Spinal cord (tissue), 9 donors: ENCODE measurements at regions not wholly inside any gene's neighbourhood (a gene's known extent, or its start where the extent isn't known, plus 50 kb on each side); places are given as distances from the start of the nearest gene placed in this dataset.
"Not testable (repeated sequence)": the region's sequence is repeated elsewhere in the genome, so short reads cannot be mapped to it uniquely, and the experiment has no call there.

ENCODE experiments used
- DNase-seq, 6 donors: peaks; one replicate each; pipeline versions ENCODE4 v3.0.0 to v3.0.0-alpha.2; 2013 to 2015; ENCODE audit warnings: low spot score in 6 of 6, low read depth in 4 of 6
- H3K27ac ChIP-seq: one replicate; pipeline ENCODE4 v1.5.1; 2013; ENCODE audit warnings: low read depth, low read length, control low read depth
- H3K27me3 ChIP-seq: one replicate; pipeline ENCODE4 v1.6.1; 2013; ENCODE audit warnings: low read length; ENCODE audit not compliant: control insufficient read depth, insufficient read depth
- H3K36me3 ChIP-seq: one replicate; pipeline ENCODE4 v1.6.1; 2013; ENCODE audit warnings: low read length; ENCODE audit not compliant: control insufficient read depth, insufficient read depth
- H3K4me1 ChIP-seq: one replicate; pipeline ENCODE4 v1.6.1; 2013; ENCODE audit warnings: low read length; ENCODE audit not compliant: control insufficient read depth, insufficient read depth
- H3K4me3 ChIP-seq: one replicate; pipeline ENCODE4 v1.5.1; 2013; ENCODE audit warnings: low read depth, low read length, control low read depth
- H3K9me3 ChIP-seq: one replicate; pipeline ENCODE4 v1.6.1; 2013; ENCODE audit warnings: low read length; ENCODE audit not compliant: control insufficient read depth, insufficient read depth
- WGBS: methylation state at CpG from one replicate; pipeline ENCODE4 v1.1.5; 2013; ENCODE audit warnings: missing lambda C conversion rate; ENCODE audit not compliant: insufficient coverage; 5-methylcytosine and 5-hydroxymethylcytosine counted together
- donor health status: healthy.

DNA sequence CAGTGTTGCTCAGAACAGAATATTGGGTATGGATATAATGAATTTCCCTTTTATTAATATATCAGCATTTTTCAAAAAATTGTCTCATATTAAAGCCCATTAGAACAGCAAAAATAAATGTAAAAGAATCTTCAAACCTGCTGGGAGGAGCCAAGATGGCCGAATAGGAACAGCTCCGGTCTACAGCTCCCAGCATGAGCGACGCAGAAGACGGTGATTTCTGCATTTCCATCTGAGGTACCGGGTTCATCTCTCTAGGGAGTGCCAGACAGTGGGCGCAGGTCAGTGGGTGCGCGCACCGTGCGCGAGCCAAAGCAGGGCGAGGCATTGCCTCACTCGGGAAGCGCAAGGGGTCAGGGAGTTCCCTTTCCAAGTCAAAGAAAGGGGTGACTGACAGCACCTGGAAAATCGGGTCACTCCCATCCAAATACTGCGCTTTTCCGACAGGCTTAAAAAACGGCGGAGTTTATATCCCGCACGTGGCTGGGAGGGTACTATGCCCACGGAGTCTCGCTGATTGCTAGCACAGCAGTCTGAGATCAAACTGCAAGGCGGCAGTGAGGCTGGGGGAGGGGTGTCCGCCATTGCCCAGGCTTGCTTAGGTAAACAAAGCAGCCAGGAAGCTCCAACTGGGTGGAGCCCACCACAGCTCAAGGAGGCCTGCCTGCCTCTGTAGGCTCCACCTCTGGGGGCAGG, 816.8 kb downstream of the TTLL7 start:
- H3K9me3 ChIP-seq, DNase-seq, H3K27ac ChIP-seq, H3K4me1 ChIP-seq, H3K4me3 ChIP-seq, H3K27me3 ChIP-seq, H3K36me3 ChIP-seq: not testable (repeated sequence)
- WGBS, result 93% methylated on average over 5 of the region's 26 CpGs

DNA sequence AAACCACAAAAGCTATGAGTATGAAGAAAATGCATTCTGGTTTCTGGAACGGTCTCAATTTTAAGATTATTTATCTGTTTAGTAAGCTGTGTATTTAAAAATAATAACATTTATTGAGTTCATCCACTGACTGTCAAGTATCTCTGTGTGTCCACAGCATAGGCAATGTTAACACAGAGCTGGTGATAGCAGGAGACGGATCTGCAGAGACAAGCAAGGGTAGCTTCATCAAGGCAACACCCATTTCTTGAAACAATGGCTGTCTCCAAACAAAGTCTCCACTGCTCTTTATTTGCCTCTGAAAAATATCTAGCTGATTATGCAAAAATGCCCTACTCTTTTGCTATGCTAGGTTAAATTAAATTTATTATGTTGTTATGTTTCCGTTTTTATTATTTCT, 818.3 kb downstream of the TTLL7 start:
- not testable (repeated sequence) for DNase-seq, H3K27ac ChIP-seq, H3K4me1 ChIP-seq, H3K9me3 ChIP-seq, H3K4me3 ChIP-seq, H3K27me3 ChIP-seq, H3K36me3 ChIP-seq
- WGBS, result no CpG with 5 or more reads among the region's 3 CpGs

DNA sequence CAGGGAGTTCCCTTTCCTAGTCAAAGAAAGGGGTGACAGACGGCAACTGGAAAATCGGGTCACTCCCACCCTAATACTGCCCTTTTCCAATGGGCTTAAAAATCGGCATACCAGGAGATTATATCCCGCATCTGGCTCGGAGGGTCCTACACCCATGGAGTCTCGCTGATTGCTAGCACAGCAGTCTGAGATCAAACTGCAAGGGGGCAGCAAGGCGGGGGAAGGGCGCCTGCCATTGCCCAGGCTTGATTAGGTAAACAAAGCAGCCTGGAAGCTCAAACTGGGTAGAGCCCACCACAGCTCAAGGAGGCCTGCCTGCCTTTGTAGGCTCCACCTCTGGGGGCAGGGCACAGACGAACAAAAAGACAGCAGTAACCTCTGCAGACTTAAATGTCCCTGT, 831.3 kb downstream of the TTLL7 start:
- not testable (repeated sequence) for H3K4me3 ChIP-seq, H3K27ac ChIP-seq, H3K4me1 ChIP-seq, H3K36me3 ChIP-seq, H3K9me3 ChIP-seq, DNase-seq, H3K27me3 ChIP-seq
- 75% methylated on average over 7 of the region's 9 CpGs for WGBS

DNA sequence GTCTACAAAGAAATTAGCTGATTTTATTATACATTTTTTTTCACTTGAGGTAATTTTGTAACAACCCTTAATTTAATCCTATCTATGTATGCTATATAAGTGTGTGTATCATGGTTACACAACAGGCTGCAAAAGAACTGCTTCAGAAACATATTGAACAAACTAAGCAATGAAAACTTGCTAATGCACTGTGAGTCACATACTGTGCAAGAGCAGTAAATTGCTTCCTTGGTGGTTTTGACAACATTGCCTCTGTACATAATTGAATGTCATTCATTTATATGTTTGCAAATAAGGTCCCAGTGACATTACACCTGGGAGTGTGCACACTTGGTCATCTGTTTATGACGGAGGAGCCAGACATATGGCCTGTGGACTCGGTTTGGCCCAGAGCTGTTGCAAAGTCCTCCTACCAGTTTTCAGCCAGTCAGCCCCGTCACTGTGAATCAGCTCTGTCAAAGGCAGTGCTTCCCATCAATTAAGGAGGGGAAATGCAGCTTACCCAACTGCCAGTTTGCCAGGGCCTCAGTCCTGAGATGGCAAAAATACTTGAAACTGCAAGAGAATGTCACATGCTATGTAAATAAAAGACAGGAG, 835.0 kb downstream of the TTLL7 start:
- WGBS, result 100% methylated on average over 1 of the region's 3 CpGs

DNA sequence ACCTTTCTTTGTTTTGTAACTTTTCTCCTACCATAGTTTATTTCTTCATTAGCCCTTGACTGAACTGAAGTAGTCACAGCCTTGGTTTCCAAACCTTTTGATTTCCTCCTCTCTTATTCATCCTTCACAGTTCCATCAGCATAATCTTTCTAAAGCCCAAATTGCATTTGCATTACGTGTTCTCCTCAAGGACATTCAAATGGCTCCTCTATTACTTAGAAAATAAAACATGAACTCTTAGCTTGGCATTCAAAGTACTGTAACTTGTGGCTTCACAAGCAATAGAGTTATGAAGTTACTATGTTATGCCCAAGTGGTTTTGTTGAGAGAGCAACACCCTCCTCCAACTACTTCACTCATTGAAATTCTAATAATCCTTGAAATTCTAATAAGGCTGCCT, 840.0 kb downstream of the TTLL7 start:
- H3K27me3 ChIP-seq, H3K4me1 ChIP-seq, H3K27ac ChIP-seq, H3K4me3 ChIP-seq, H3K36me3 ChIP-seq, DNase-seq, H3K9me3 ChIP-seq: not testable (repeated sequence)
- no CpG with 5 or more reads among the region's 1 CpG for WGBS

More for the DNA sequence above, 835.0 kb downstream of the TTLL7 start:
- H3K4me3 ChIP-seq, H3K36me3 ChIP-seq, H3K4me1 ChIP-seq, H3K9me3 ChIP-seq, H3K27me3 ChIP-seq, H3K27ac ChIP-seq: not testable (repeated sequence)
- DNase-seq, result peak in 1 of 6 donors; percentile 10

DNA sequence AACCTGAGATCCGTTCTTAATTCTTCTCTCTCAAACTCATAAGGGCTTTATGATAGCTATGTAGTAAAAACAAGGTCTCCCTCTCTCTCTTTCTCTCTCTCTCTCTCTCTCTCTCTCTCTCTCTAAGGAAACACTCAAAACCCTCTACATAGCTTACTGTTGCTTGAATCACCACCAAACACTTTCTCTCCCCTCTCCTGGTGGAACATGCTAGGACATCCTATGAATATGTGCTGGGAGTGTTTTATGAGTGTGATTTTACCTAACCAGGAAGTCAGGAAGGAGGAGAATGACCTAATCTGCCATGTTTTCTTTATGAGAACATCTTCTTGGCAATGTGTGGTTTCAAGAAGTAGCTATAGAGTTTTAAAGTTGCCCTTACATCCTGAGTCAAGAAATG, 844.6 kb downstream of the TTLL7 start:
- H3K27ac ChIP-seq, H3K4me1 ChIP-seq, H3K27me3 ChIP-seq, H3K4me3 ChIP-seq, H3K9me3 ChIP-seq, H3K36me3 ChIP-seq, DNase-seq: not testable (repeated sequence)
- WGBS, result no CpG with 5 or more reads among the region's 1 CpG

DNA sequence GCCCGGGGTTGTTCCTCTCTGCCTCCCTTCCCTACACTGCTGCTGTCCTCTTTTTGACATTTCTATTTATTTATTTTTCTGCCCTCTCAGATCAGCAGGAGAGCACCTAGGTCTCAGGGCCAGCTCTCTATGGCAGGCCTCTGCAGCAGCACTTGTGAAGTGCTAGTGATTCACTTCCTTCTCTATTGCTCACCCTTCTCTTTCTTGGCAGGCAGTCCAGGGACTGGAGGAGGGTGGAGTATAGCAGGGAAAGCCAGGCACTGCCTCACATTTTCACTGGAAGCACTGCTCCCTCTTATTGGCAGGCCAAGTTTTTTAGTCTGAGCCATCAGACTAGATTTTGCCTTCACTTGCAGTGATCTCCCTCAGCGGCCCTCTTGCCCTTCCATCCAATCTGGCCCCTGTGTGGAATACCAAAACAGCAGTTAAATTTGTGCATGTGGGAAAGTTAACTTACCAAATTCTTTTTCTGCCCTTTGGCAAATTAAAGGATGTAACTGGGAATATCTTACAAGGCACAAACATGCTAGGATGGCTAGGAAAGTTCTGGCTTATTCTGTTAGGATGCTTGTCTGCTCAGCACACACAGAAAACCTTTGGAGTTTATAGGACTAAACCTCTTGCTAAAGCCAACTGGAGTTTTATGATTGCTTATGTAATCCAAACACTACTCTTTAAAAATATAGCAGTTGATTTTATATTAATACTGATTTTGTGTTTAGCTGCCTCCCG, 847.6 kb downstream of the TTLL7 start:
- not testable (repeated sequence) for H3K4me3 ChIP-seq, H3K27ac ChIP-seq, H3K9me3 ChIP-seq, H3K36me3 ChIP-seq, H3K4me1 ChIP-seq, H3K27me3 ChIP-seq
- DNase-seq, result peak in 2 of 6 donors; percentile 4 to 60
- no CpG with 5 or more reads among the region's 3 CpGs for WGBS

DNA sequence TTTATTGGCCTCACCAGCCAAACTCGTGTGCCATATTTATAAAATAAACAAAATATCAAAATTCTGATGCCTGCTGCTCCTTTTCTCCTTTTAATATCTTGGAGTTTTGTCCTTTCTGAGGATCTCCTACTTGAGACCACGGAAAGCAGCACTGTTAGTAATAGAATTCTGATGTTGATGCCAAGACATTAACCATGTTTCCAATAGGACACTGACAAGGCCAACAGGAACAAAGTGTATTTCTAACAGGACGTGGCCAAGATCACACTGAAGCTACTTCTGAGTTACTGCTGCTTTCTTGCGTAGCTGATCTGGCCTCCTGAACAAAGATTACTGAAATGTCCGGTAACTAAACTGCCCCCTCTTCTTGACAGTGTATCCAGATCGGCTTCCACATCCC, 848.5 kb downstream of the TTLL7 start:
- H3K27ac ChIP-seq, H3K27me3 ChIP-seq, DNase-seq, H3K36me3 ChIP-seq, H3K4me1 ChIP-seq, H3K4me3 ChIP-seq, H3K9me3 ChIP-seq: not testable (repeated sequence)
- WGBS, result 80% methylated on average over 4 of the region's 6 CpGs

DNA sequence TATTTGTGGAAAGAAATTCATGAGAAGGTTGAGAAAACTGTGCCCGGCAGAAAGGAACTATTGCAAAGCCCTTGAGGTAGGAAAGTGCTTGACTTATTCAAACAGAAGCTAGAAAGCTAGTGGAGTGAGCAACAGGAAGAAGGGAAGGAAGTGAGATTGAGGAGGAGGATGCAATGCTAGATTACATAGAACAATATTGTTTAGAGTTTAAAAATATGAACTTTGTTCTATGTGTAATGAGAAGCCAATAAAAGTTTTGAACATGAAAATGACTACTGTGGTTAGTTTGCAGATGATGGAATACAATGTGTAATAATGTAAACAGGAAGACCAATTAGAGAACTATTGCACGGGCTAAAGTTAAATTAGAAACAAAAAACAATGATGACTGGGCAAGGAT, 853.1 kb downstream of the TTLL7 start:
- H3K9me3 ChIP-seq, H3K4me3 ChIP-seq, DNase-seq, H3K4me1 ChIP-seq, H3K27me3 ChIP-seq, H3K36me3 ChIP-seq, H3K27ac ChIP-seq: not testable (repeated sequence)
- WGBS, result no CpG with 5 or more reads among the region's 2 CpGs

DNA sequence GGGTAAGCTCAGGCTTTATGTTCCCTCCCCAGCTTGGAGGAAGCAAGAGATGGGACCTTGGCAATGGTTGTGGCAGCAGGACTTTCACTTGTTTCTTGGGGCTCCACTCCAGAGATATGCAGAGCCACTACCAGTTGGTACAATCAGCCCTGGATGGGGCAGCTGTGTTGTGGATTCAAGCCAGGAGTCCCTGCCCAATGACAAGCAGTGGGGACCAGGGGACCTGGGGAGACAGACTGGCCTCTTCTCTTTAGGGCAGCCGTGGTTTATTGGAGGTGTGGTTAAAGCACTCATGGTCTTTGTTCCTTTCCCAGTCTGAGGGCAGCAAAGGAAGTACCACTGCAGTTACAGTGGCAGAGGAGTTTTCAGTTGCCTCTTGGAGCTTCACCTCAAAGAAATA, 856.1 kb downstream of the TTLL7 start:
- not testable (repeated sequence) for H3K27me3 ChIP-seq, H3K9me3 ChIP-seq, H3K4me3 ChIP-seq, H3K36me3 ChIP-seq, H3K4me1 ChIP-seq, DNase-seq, H3K27ac ChIP-seq
- WGBS, result 100% methylated on average over 1 of the region's 1 CpG
